ENCODE measurements at regions not wholly inside any gene's neighbourhood (a gene's known extent, or its start where the extent isn't known, plus 50 kb on each side); places are given as distances from the start of the nearest gene placed in this dataset.

DNA sequence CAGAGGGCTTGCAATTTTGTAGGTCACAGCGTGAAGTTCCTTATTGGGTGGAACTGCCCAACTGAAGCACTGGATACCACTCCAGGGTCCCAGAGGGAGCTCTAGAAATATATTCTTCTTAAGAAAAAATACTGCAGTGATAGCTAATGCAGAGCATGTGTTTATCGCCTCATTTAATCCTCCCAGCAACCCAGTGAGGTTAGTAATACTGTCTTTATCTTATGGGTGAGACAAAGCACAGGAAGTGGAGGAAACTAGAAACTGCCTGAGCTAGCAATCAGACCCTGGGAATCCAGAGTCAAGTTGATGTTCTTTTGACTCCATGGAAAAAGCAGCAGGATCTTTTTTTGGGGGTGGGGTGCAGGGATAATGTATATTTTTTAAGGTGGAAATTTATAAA lies 153.3 kb downstream of the PJA2 start:
- H2BK12ac ChIP-seq (ENCODE audit: low read depth, low read length): no peak overlapping the region
- H2AFZ ChIP-seq (ENCODE audit: low read length): no peak overlapping the region
- ChIA-PET POLR2A (ENCODE audit: partially characterized antibody) (no interaction called here), CTCF (ENCODE audit: partially characterized antibody) (interaction anchor here (0.7 kb wide), 1 partner anchor 481 kb away, joined by 4 read pairs; no protein-coding TSS in a partner anchor)
- no peak overlapping the region for H4K5ac ChIP-seq (ENCODE audit: insufficient read length, low read depth, low read length)
- H3K18ac ChIP-seq (ENCODE audit: extremely low read depth, low read length): no peak overlapping the region
- no peak for FAIRE-seq
- no peaks in the 10 kb centered on the region for H4K20me1 ChIP-seq (replicated peaks in 1 of 2; ENCODE audit: control insufficient read depth in 1 of 2, insufficient read depth in 2 of 2, low read length in 2 of 2)
- H2BK15ac ChIP-seq (ENCODE audit: low read length): no peak overlapping the region
- no peak overlapping the region for H3K14ac ChIP-seq (ENCODE audit: insufficient read length)
- TF ChIP-seq KDM1A (IDR thresholded peaks at IDR 0.05; ENCODE audit: borderline replicate concordance, low read length) (no peak), CHD1 (IDR thresholded peaks at IDR 0.05; ENCODE audit: low read depth, low read length) (no peak), RFX5 (IDR thresholded peaks at IDR 0.05; ENCODE audit: borderline replicate concordance, low read depth, low read length) (no peak), BCL11A (IDR thresholded peaks at IDR 0.05; ENCODE audit: low read depth in 2 of 2, low read length in 2 of 2) (no peak), RAD21 (IDR thresholded peaks at IDR 0.05 in 1 of 2, conservative IDR thresholded peaks at IDR 0.05 in 1 of 2; ENCODE audit: low read depth in 2 of 2, low read length in 2 of 2) (no peak), EP300 (IDR thresholded peaks at IDR 0.05; ENCODE audit: borderline replicate concordance in 1 of 2, low read depth in 2 of 2, low read length in 2 of 2) (no peak), POLR2AphosphoS5 (IDR thresholded peaks at IDR 0.05; ENCODE audit: low read depth, low read length) (no peak), CHD2 (IDR thresholded peaks at IDR 0.05; ENCODE audit: low read length) (no peak)
- TF ChIP-seq, protein P1, sequence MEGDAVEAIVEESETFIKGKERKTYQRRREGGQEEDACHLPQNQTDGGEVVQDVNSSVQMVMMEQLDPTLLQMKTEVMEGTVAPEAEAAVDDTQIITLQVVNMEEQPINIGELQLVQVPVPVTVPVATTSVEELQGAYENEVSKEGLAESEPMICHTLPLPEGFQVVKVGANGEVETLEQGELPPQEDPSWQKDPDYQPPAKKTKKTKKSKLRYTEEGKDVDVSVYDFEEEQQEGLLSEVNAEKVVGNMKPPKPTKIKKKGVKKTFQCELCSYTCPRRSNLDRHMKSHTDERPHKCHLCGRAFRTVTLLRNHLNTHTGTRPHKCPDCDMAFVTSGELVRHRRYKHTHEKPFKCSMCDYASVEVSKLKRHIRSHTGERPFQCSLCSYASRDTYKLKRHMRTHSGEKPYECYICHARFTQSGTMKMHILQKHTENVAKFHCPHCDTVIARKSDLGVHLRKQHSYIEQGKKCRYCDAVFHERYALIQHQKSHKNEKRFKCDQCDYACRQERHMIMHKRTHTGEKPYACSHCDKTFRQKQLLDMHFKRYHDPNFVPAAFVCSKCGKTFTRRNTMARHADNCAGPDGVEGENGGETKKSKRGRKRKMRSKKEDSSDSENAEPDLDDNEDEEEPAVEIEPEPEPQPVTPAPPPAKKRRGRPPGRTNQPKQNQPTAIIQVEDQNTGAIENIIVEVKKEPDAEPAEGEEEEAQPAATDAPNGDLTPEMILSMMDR (IDR thresholded peaks at IDR 0.05; ENCODE audit: control extremely low read depth in 1 of 3, insufficient read depth in 1 of 3, low read depth in 1 of 3, low read length in 3 of 3): no peak
- no peak overlapping the region for H2AK5ac ChIP-seq (ENCODE audit: low read depth, low read length)
- H4K91ac ChIP-seq (replicated peaks; ENCODE audit: insufficient read length, low read length): no peak overlapping the region
- peaks cover 0 to 3% (median 0%) of the 10 kb centered on the region in 4 experiments; a peak in 1 of 7 replicates for H3K4me1 ChIP-seq (replicated peaks in 1 of 4; ENCODE audit: control insufficient read depth in 3 of 4, insufficient read depth in 4 of 4, low read length in 3 of 4)
- H3K4ac ChIP-seq (replicated peaks; ENCODE audit: insufficient read length, low read depth, low read length): no peak overlapping the region
- no peak overlapping the region for H3K23ac ChIP-seq (ENCODE audit: insufficient read length)
- no peak overlapping the region for H2BK20ac ChIP-seq (ENCODE audit: low read length)
- no peaks in the 10 kb centered on the region for H3K36me3 ChIP-seq (ENCODE audit: control insufficient read depth in 2 of 4, insufficient read depth in 4 of 4, low read length in 3 of 4)
- no peaks in the 10 kb centered on the region for H3K79me1 ChIP-seq (ENCODE audit: low read depth, low read length)
- no peak for DNase-seq (ENCODE audit: low read depth in 1 of 2, low spot score in 2 of 2)
- H3K56ac ChIP-seq (replicated peaks; ENCODE audit: insufficient read length, low read depth, low read length): no peak overlapping the region
- no peaks in the 10 kb centered on the region for H3K23me2 ChIP-seq (ENCODE audit: low read depth, low read length)
- H3K79me2 ChIP-seq (ENCODE audit: control insufficient read depth in 1 of 2, insufficient read depth in 2 of 2, low read length in 2 of 2): no peaks in the 10 kb centered on the region
- WGBS, 2 experiments (ENCODE audit: extremely low coverage in 1 of 2, insufficient coverage in 1 of 2, insufficient read length in 1 of 2, insufficient replicate concordance in 2 of 2, low coverage in 1 of 2, low lambda C conversion rate in 2 of 2, missing lambda C conversion rate in 1 of 2): 84% methylated on average over 2 of the region's 2 CpGs; no CpG with 5 or more reads in 1 of the 2 experiments
- no peak overlapping the region for H2BK5ac ChIP-seq (ENCODE audit: low read depth, low read length)
- no peaks in the 10 kb centered on the region for H3K27me3 ChIP-seq (replicated peaks in 1 of 4; ENCODE audit: control insufficient read depth in 3 of 4, extremely low read depth in 1 of 4, insufficient read depth in 3 of 4, low read length in 3 of 4)
- no peaks in the 10 kb centered on the region; a peak in 1 of 4 replicates for H3K9me3 ChIP-seq (ENCODE audit: insufficient read depth in 2 of 2, low read depth in 1 of 2, low read length in 1 of 2)
- H2BK120ac ChIP-seq (replicated peaks; ENCODE audit: low read depth, low read length): no peak overlapping the region
- no peak overlapping the region for H3K4me2 ChIP-seq (ENCODE audit: insufficient read depth in 1 of 2, low read depth in 2 of 2, low read length in 2 of 2)
- no peak overlapping the region for H4K8ac ChIP-seq (ENCODE audit: extremely low read depth, insufficient read depth, low read length)
- H3K4me3 ChIP-seq (ENCODE audit: extremely low read depth in 1 of 4, insufficient read depth in 2 of 4, low read depth in 3 of 4, low read length in 4 of 4): no peak overlapping the region
- H3K27ac ChIP-seq (ENCODE audit: low read depth, low read length): no peak overlapping the region
- no peak overlapping the region for H3K9ac ChIP-seq (replicated peaks in 1 of 4; ENCODE audit: extremely low read depth in 1 of 4, low read depth in 3 of 4, low read length in 3 of 4)
